GM19023 (cell line): ENCODE measurements at regions not wholly inside any gene's neighbourhood (a gene's known extent, or its start where the extent isn't known, plus 50 kb on each side); places are given as distances from the start of the nearest gene placed in this dataset.

ENCODE experiments used
- ATAC-seq: cut with Tn5 transposase; IDR thresholded peaks from one replicate; pipeline ENCODE4 v1.9.1; 2021; ENCODE audit warnings: mild to moderate bottlenecking, moderate library complexity; ENCODE audit not compliant: unreplicated experiment

DNA sequence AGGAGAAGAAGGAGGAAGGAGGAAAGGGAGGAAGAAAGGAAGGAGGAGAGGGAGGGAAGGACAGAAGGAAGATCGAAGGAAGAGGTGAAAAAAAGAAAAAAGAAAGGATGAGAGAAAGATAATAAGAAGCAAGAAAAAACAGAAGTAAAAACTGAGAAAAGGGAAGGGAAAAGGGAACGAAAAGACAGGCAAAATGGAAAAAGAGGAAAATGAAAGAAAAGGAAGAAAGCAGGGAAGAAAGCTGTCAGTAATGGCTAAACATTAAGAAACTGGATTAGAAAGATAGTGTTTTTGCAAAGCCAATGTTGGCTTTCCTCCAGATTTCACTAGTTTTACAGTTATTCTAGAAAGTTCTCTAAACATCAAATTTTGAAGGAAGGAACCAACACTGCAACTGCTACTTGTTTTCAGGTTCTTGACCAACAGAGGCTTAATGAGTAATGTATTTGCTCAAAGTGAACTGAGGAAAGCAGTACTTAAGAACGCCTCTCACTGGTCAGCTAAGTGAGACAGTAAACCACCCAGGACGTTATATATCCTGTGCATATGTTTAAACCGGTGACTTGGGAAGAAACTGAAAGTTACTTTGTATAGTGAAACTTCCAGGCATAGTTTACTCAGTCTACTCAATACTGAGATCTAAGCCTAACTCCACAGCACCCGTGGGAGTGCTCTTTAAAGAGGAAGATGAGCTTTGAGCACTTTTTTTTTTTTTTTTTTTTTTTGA, 286.2 kb upstream of the TRIB2 start:
- ATAC-seq: peak; percentile 99

DNA sequence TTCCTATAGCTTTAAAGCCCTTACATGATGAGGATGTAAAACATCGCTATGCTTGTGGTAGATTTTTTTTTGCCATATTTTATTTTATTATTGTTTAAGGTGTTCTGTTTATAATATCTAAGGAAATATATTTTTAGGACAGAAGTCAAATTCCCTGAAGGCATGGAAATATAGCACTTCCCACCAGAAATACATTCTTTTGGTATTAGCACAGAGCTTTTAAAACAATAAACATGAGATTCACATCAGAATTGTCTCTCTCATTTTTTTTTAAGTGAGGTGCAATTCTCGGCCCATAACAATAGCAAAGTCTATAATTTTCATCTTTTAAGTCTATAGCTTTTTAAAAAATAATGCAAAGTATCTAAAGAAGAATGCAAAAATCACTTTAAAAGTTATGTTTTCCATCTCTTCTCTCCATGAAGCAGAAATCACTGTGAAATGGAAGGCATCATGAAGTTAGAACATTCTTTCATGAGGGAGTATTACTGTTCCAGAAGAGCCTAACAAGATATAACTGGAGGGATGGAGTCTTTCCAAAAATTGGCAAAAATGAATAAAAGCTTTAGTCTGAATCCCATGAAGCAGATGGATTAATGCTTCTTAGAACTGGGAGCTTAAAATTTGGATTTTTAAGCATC, 283.6 kb upstream of the TRIB2 start:
- no peak for ATAC-seq

DNA sequence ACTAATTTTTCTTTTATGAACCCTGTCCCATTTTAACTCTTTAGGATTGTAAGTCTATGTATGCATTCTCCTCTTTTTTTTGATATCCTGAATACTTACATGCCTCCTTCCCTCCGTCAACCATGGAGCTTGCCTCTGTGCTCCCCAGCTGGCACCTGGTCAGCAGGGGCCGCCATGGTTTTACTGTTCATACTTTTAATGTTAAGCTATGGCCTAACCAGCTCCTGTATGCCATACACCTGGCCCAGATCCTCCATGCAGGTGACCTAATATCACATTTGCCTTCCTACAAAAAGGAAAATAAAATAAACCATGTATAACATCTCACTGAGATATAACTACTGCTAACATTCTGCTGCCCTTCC, 283.1 kb upstream of the TRIB2 start:
- ATAC-seq: no peak

DNA sequence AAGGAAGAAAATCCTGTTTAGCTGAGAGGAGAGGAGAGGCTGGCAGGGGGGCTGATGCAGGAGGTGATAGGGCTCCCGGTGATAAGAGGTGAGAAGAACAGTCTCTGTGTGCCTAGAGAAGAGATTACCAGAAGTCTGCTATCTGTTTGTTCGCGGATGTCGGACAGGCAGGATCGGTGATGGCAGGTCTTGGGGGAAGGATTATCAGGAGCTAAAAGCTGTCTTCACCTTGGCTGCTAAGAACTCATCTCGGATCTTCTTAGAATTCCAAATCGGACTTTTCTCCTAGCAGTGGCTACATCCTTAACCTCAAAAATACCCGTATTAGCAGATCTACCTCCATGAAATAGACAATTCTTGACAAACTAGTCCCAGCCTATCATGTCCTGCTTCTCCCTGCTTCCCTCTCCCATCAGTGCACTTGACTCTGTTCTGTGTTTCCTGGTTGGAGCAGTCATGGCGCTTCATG, 282.1 kb upstream of the TRIB2 start:
- no peak for ATAC-seq

DNA sequence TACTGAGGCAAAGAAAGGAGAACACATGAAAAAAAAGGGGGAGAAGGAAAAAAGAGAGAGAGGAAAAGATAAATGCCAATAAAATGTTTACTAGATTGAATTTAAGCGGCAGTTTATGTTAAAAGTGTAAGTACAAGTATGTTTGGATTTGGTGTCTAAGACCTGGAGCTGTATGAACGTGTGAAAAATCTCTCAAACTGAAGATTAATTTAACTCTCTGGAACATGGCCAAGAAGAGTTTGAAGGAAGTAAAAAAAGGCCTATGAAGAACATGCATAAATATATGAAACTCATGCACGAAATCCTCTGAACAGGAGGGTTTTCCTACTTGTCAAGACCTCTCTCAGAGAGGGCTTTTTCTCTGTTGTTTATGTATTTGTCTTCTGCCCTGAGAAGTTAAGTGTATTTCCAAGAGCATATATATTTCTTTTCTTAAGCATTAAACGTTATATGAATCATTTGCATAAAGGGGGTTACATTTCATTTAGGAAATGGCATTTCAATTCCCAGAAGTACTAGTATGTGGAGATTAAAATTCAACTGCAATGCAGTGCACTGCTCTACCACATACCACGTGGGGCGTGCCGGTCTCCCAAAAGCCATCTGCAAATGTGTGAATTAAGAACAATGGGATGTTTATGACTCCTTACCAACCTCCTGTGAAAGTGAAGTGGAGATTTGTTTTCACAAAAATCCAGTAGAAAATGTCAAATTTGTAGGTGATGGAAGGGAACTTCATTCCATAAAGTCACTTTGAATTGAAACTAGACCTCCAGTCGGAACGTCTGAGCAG, 281.1 kb upstream of the TRIB2 start:
- no peak for ATAC-seq

DNA sequence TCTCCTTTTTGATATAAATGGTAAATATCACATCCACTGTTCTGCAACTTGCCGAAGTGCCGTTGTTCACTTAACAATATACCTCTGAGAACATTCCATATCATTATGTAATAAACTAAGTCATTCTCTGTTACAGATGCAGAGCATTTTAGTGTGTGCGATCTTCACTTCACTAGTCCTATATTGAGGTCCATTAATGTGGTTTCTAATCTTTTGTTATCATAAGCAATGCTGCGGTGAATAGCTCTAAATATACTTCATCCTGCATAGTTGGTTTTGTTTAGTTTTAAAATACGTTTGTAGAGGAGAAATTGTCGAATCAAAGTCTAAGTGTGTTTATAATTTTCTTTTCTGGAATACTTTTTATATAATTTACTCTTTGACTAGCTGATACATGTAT, 280.3 kb upstream of the TRIB2 start:
- no peak for ATAC-seq

DNA sequence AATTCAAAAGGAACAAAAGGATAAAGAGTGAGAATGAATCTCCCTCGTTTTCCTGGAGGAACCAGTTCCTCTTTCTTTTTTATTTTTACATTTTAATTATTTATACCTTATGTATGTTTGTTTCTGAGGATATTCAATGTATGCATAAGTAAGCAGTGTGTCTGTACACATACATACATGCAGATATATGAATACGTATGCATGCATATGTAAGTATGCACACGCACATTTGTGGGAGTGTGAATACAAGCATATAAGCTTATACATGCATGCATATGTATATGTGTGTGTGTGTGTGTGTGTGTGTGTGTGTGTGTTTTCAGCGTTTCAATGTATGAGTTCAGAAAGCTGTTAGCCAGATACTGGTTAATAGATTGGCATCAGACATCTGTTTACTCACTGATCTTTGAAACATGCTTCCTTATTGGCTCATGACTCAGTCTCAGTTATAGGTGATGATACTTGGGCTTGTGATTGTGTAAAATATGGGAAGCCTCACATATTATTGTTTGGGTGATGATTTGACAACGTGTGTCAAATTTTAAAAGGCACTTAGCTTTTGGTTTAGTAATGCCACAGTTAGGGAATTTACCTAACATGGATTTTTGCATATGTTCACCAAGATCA, 279.7 kb upstream of the TRIB2 start:
- no peak for ATAC-seq

DNA sequence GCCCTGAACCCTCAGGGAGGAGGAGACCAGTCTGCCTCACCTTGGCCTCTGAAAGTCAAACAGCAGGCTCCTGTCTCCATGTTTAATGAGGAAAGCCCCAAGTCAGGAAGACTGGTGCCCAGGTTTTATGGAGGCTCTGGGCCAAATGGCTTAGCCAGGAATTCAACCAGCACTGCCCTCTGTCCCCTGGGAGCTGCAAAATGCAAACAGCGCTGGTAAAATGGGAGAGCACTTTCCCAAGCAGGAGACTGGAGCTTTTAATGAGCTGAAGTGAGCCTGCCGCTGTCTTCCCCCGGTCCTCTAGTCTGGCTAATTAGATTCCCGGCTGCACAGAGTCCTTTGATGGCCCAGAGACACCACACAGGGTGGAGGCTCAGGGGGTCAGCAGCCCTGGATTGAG, 276.0 kb upstream of the TRIB2 start:
- no peak for ATAC-seq

DNA sequence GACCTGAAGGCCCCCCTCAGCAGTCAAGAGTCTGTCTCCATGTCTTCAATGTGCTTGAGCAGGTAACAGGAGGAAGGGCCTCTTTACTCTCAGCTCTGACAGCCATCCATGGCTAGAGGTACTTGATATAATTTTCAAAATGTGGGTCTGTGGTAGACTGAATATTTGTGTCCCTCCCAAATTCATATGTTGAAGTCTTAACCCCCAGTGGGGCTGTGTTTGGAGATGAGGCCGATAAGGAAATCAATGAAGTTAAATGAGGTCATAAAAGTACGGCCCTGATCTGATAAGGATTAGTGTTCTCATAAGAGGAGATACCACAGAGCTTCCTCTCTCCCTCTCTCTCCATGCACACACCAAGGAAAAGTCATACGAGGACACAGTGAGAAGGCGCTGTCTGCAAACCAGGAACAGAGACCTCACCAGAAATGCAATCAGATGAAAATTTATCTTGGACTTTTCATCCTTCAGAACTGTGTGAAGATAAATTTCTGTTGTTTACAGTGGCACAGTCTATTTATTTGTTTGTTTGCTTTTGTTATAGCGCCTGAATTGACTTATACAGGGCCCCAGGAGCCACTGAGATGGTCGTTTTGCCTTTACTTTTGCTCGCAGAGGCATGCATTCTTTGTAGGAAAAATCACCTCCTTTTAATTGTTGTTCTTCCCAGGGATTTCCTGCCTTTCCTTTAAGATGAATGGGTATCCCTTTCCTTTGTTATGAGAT, 274.8 kb upstream of the TRIB2 start:
- no peak for ATAC-seq

DNA sequence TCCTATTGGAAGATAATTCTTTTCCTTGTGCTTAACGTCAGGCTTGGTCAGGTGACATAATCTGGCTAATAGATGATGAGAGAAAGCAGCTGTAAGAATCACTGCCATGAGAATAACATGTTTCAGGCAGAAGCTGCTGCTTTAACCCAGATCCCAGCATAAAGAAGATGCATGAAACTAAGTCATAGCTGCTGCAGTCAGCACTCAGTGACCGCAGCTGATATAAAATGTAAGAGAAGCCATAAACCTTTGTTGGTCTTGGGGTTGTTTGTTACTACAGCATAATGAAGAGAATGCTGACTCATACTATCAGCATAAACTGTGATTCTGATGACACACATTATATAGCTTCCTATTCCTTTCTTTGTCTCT, 274.3 kb upstream of the TRIB2 start:
- ATAC-seq: no peak

DNA sequence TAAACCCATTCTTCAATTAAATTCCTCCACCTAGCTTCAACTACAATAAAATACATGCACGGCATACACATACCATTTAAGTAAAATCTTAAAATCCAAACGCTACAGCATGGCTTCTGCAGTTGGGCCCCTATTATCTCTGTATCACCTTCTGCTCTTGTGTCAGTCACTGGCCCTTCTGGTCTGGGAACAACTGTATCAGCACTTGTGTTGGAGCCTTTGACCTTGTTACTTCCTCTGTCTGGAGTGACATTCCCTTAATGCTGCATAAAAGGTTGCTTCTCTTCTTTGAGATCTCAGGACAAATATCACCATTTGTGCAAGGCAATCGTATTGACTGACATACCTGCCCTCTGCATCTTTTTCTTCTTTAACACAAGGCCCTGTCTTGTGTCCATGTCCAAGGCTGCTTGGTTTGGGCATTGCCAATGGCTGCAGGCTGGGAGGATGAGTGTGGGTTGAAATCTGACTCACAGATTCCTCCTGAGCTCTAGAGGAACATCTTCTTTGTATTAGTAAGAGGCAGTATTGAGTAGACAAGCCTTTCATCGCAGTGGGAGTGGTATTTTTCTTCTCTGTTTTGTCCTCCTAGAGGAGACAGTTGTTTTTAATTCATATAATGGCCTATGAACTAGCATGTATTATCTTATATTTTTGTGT, 267.8 kb upstream of the TRIB2 start:
- ATAC-seq: no peak

DNA sequence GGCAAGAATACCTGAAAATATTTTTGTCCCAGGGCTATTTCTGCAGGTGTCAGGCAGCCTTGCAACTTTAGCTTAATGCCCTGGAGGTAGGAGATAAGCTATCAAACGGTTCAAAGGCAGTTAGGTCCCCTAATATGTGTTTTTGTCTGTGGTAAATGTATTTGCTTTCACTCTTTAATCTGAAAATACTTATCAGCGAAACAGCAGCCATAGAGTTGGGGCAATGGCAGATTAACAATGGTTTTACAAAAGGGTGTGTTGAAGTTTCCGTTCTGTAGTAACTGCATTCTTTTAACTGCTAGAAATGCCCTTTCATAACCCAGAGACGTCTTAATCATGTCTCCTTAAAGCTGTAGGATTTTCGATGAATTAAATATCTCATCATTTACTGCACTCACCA, 265.0 kb upstream of the TRIB2 start:
- ATAC-seq: no peak

DNA sequence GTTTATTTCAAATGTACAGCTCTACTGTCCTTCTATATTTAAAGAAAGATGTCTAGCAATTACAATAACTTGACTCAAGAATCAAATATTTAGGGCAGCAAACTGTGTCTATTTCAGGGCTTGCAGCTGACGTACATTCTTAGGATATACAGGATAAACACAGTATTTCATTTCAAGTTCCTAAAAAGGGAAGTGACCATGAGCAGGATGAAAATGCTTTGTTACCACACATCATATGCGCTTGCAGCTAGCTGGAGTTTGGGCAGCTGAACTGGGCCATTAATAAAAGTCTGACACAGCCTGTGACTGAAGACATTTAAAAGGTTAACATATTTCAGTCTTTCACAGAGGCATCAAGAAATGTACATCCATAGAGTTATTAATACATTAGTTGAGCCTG, 264.6 kb upstream of the TRIB2 start:
- ATAC-seq: no peak

DNA sequence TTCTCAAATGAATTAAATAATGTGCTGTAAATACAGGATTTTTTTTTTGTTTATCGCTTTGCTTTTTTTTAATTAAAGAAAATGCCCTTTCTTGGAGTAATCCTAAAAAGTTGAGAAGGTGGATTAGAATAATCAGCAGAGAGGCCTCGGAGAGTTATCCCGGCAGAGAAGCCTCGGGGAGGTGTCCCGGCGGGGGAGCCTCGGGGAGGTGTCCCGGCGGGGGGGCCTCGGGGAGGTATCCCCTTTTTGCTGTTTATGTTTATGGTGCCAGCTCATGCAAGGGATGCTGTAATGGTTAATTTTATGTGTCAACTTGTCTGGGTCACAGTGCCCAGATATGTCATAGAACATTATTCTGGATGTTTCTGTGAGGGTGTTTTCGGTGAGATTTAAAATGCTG, 263.0 kb upstream of the TRIB2 start:
- ATAC-seq: no peak

DNA sequence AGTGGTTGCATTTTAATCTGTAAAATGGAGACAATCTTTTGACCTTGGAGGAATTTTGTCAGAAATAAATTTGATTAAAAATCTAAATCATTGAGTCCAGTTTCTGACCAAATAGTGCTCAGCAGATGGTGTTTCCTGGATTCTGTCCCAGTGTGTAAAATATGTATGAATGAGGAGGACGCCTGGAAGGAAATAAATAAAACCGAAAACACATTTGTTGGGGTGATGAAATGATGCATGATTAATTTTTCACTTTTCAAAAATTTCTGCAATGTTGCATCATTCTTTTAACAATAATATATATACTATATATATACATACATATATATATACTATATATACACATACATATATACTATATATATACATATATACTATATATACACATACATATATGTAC, 261.1 kb upstream of the TRIB2 start:
- ATAC-seq: no peak

DNA sequence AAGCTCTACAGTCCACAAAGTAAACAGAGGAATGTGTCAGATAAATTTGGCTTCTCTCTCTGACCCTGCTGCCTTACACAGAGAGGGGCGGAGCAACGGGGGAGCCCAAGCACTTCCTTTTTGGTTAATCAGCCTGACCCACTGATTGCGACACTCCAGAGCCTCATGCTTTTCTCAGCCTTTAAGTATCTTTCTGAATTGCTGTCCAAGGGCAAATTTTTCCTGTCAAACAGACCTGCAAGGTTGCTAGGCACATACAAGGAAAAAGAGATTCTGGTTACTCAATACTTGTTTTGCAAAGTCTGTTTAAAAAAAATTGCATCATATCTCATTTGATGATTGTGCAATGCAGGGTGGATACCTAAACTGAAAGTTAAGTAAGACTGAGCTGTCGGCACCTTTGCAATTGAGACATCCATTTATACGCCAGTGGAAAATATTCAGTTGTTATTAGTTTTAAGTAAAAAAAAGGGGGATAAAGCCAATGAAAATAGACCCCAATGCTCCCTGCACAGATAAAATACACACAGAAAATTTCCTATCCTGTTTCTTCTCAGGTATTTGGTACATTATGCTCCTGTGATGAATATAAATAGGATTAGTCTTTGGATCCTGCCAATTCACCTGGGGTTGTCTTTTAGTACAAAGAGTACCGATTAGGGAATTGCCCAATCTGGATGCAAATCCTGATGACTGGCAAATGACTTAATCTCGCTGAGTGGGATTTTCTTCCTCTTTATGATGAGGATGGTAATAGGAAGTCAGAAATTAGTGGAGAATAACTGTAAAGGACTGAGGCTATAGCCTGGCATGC, 260.2 kb upstream of the TRIB2 start:
- peak; percentile 88 for ATAC-seq

DNA sequence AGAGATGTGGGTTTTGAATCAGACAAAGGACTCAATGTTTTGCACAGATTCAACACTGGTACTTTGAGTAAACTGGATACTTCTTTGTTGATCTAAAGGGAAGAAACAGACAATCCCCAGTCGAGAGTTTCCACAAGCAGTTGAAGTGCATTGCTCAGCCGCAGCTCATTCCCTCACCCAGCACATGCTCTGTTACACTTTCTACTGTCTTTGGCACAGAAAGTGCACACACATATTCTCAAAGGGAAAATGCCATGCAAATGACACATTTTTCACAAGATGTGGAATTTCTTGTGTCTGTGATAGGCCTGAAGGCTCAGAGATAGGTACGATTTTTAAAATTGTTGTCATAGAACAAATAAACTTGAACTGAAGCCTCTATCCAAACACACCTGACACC, 258.9 kb upstream of the TRIB2 start:
- no peak for ATAC-seq

DNA sequence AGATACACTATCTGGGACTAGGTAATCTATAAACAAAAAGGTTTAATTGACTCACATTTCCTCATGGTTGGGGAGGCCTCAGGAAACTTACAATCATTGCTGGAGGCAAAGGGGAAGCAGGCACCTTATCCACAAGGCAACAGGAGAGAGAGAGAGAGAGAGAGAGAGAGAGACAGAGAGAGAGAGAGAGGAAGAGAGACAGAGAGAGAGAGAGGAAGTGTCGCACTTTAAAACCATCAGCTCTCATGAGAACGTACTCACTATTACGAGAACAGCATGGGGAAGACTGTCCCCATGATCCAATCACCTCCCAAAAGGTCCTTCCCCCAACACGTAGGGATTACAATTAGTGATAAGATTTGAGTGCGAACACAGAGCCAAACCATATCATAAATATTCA, 253.5 kb upstream of the TRIB2 start:
- no peak for ATAC-seq

DNA sequence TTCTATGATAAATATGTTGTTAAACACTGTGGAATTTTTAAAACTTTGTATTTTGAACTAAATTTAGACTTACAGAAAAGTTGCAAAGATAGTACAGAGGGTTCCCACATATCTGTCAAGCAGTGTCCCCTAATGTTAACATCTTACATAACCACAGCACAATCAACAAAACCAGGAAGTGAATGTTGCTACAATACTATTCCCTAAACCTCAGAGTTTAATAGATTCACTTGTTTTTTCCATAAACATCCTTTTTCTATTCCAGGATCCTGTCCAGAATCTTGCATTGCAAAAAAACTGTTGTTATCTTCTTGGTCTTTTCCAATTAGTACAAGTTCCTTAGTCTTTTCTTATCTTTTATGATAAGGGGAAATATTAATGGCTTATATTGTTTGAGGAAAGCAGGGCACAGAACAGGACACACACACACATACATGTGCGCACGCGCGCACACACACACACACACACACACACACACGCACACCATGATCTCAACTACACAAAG, 251.1 kb upstream of the TRIB2 start:
- ATAC-seq: no peak
